ENCODE measurements at regions not wholly inside any gene's neighbourhood (a gene's known extent, or its start where the extent isn't known, plus 50 kb on each side); places are given as distances from the start of the nearest gene placed in this dataset.
"Not testable (repeated sequence)": the region's sequence is repeated elsewhere in the genome, so short reads cannot be mapped to it uniquely, and the experiment has no call there.

DNA sequence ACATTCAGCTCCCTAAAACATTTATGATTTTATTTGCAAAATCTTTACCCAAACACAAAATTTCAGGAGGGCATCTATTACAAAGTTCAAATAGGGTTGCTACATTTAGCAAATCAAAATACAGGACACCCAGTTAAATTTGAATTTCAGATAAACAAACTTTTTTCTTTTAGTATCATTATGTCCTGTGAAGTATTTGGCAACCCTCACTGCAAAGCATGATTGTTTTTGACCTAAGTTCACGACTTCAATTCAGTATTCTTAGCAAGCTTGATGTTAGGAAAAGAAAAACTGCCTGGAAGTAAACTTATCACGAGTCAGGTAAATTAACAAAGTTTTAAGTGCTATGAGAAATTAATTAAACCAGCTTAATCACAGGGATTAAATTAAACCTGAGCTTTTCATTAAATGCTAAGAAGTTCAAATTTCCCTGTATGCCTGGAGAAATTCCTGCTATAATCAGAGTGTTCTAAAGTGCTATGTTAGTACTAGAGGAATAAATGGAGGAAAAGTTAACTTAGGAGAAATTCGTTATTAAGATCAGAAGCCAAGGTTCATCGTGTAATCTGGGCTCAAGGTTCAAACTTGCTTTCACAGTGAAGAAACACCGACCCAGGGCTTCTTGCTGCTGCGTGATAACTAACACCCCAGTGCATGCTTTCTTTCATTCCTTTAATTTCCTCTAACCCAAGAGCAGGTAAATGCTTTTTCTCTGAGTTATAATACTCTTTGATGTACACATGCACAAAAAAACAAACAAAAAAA, 298.1 kb downstream of the FOXO1 start:
- no peak for DNase-seq (ENCODE audit: low read depth)

DNA sequence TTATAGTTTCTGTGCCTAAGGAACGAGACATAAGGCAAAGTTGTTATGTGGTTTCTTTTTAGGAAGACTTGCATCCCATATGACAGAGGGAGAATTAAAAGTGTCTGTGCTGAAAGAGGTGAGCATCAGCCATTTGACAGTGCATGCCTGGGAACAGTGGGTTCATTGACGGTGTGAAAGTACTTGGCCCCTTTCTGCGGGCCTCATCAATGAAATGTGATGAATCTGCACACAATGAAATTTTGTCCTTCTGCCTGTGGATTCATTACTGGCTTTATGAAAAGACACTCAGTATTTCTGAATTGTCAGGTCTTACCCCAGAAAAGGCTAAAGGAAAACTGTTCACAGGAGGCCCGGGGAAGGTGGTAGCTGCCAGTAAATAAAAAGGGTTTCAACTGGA, 295.8 kb downstream of the FOXO1 start:
- DNase-seq (ENCODE audit: low read depth) = no peak

DNA sequence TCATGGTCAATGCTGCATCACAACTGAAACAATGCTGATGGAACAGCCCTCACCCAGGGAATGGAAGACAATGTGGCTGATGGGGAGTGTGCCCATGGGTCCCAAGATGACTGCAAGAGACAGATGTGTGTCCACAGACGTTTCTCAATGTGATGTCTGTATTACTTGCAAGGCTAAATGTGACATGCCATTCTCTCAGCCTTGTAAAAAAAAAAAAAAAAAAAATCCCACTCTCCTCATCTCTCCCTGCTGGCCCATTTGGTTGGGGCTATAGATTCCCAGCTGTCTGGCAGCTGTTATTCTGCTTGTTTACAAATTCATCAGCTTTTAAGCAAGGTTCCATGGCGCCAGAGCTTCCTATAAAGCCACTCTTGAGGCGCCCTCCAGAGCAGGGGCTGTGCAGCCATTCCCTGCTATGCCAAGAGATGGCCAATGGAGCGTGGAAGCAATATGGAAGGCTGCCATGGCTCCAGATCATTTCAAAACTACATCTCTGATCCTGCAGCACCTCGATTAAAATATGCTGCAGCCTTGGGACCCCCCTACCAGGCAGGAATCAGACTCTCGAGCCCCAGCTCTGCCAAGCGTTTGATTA, 294.8 kb downstream of the FOXO1 start:
- no peak for DNase-seq (ENCODE audit: low read depth)

DNA sequence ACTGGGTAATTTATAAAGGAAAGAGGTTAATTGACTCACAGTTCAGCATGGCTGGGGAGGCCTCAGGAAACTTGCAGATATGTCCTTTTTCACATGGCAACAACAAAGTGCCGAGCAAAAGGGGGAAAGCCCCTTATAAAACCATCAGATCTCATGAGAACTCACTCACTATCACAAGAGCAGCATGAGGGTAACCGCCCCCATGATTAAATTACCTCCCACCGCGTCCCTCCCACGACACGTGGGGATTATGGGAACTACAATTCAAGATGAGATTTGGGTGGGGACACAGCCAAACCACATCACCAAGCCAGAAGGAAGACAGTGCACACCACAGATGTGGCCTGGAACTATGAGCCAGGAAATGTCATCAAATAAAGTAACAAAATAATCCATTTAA, 292.8 kb downstream of the FOXO1 start:
- DNase-seq (ENCODE audit: low read depth) = not testable (repeated sequence)

DNA sequence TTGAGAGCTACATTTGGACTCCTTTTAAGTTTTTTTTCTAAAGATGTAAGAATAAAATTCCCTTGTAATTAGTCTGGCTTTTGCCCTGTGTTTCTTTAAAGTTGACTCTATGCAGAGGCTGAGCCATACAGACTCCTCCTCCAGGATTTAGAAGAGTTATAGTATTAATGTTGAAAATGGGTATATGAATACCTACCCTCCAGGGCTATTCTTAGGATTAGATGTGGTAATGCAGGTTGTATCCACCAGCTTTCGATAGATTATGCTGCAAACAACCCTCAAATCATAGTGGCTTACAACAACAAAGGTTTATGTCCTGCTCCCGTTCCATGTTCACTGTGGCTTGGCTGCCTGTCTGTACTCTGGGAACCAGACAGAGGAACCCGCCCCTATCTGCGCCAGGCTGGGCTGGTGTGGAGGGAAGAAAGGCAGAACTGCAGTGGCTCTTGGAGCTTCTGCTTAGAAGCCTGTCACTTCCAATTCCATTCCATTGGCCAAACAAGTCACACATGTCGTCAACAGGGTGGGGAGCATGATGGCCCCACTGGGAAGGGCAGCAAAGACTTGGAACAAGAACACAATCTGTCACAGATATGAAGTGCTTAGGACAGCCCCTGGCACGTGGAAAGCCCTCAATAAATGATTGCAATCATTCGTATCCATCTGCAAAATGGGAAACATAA, 290.8 kb downstream of the FOXO1 start:
- no peak for DNase-seq (ENCODE audit: low read depth)

DNA sequence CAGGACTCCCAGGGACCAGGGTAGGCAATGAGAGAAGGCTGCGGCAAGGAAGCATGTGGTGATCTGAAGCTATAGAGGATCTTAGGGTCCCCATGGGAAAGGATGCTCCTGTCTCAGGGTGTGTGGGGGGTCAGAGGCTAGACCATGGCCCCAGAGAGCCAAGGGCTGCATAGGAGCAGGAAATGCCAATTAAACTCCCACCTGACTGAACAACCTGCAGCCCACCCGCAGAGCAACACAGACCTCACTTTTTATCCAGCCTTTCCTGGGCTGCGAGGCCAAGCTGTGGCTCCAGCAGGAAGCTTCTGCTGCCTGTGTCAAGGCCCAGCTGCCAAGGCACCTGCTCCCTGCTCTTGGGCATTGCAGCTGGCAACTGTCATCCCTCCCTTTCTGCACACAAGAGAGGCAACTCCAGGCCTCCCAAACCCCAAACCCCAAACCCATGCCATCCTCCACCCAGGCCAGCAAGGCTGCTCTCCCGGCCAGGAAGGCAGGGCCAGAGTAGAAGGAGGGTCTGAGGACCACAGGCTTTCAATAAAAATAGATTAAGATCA, 290.1 kb downstream of the FOXO1 start:
- DNase-seq (ENCODE audit: low read depth) = no peak

DNA sequence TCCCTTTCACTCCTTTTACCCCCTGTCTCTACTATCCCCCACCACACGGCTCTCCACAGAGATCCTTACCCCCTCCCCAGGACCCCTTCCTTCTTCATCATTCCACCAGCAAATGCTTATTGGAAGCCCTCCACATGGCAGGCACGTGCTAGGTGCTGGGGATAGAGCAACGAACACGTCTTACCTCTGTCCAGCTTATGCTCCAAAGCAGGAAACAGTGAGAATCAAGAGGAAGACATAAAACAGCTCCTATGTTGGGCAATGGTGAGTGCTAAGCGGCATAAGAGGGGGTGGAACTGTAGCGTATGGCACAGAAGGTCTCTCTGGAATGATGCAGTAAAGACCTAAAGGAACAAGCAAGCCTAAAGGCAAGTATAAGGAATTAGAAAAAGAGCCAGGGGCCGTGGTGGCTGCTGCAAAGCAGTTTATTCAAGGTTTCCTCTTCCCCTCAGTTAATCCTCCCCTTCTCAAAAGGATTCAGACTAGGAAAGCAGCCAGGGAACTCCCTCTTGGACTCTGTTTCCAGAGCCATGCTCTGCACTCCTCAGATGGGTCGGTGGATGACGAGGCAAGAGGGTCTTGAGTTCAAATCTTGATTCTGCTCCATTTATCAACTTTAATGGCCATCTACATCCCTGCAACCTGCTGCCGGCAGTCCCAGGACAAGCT, 289.4 kb downstream of the FOXO1 start:
- DNase-seq (ENCODE audit: low read depth) = no peak

DNA sequence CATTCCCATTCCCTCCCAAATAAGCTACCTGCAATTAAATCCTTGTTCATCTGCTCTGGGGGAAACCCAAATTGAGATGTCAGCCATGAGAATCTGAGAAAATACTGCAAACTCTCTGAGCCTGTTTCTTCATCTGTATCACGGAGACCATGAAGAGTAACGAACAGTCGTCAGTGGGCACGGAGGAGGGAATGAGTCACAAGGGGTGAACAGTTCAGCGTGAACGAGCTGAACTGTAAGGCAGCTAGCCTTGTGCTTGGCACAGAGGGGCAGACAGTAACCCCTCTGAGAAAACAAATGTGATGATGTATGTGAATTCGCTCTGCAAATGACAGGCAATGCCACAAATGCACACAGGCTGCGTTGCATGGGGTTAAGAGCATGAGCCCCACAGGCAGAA, 288.7 kb downstream of the FOXO1 start:
- DNase-seq (ENCODE audit: low read depth) = no peak

DNA sequence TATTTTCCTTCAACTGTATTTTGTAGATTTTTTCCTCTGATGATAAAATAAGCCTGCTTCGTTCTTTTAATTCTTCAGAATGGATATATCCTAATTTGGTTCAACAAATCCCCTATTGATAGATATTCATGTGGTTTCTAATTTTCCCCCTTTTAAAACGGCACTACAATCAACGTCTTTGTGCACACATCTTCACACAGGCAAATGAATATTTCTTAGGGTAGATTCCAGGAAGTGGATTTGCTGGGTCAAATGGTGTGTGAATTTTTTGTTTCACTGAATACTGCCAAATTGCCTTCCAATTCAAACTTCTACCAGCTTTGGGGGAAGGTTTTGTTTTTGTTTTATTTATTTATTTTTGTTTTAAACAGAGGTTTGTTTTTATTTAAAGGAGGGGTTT, 287.2 kb downstream of the FOXO1 start:
- no peak for DNase-seq (ENCODE audit: low read depth)

DNA sequence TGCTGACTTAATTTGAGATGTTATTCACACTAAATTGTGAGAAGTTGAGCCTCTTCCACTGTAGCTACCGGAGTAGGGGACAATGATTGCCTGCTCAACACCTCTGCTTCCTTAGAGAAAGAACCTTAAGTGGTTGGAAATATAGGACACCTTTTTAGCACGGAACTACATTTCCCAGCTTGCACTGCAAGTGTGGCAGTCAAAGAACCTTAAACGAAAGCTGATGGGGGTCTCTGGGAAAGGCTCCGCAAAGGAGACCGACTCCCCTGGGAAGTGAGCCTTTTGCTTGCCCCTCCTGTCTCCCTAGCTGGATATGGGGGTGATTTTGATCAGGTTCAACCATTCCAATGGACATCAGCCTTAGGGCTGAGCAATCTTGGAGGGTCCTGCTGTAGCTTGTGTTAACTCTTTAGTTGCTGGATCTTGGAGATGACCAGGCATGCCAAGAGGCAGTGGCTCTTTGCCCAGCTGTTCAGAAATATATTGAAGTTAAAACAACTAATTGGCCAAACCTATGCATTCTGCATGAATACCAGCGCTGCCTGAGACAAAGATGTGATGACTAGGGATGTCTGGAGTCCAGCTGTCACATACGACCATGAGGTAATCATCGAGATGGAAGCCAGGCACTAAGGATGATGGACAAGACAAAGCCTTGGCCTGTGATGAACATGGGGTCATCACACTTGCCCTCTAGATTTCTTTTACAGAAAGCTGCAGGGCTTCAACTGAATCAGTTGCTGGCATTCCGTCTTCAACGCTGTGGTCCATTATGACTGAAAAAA, 286.5 kb downstream of the FOXO1 start:
- no peak for DNase-seq (ENCODE audit: low read depth)

DNA sequence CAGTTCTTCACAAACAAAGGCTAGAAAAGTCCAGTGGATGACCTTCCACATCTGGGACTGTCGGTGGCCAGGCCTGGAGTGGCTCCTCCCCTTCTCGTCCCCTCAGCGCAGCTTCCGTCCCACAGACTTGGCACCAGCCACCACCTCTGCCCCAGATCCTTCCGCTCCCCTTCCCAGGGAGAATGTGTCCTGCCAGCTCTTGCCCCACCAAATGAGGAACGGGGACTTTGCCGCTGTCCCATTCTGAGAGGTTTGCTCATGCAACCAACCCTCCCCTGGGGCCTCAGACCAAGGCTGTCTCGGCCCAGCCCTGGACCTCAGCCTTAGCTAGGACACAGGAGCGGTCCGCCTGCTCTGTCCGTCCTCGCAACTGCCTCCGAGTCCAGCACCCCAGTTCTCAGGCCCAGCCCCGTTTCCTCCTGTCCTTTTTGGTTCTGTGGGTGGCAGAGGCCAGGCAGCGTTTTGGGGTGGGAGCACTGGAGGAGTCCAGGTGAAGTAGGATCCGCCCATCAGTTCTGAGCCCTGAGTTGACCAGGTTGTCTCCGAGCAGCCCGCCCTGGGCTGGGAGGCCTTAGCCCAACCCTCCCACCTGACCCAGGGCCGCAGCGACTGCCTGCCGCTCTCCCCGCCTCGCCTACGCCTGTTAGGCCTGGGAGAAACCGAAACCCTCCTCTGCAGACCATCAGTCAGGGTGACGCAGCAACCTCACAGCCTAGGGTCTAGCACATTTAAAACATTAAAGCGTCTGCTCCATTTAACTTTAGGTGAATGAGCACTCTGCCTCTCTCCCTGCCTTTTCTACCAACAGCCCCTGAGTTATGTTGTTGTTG, 284.3 kb downstream of the FOXO1 start:
- DNase-seq (ENCODE audit: low read depth) = no peak

DNA sequence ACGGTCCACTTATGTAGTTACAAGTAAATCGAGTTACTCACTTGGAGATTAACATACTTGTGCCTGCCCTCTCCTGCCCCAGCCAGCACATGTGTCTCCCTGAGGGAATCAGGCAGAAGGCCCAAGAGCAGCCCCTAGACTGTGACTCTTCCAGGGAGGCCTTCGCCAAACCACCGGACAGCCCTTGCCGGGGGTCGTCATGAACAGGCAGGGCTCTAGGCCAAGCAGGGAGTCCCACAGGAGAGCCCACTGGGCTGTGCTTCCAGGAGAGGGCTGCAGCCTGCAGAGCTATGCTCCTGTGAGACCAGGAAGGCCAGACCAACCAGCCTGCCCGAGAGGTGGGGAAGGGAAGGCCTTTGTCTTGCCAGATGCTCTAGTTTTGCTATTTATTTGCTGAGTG, 283.3 kb downstream of the FOXO1 start:
- no peak for DNase-seq (ENCODE audit: low read depth)

DNA sequence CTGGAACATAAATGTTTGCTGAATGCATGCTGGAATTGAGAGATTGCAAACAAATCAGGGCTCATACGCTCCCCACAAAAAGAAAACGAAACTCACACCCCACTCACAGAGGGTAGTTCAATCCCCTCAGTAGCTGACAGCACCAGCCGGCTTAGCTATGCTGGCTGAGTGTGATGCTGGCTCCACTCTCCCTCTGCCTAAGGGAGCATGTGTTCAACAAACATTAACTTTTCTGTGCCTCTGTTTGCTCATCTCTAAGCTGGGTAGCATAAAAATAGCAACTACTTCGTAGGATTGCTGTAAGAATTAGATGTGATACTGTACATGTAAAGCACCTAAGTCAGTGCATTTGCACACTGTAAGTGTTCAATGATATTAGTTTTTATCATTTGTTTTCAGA, 282.6 kb downstream of the FOXO1 start:
- DNase-seq (ENCODE audit: low read depth) = no peak

DNA sequence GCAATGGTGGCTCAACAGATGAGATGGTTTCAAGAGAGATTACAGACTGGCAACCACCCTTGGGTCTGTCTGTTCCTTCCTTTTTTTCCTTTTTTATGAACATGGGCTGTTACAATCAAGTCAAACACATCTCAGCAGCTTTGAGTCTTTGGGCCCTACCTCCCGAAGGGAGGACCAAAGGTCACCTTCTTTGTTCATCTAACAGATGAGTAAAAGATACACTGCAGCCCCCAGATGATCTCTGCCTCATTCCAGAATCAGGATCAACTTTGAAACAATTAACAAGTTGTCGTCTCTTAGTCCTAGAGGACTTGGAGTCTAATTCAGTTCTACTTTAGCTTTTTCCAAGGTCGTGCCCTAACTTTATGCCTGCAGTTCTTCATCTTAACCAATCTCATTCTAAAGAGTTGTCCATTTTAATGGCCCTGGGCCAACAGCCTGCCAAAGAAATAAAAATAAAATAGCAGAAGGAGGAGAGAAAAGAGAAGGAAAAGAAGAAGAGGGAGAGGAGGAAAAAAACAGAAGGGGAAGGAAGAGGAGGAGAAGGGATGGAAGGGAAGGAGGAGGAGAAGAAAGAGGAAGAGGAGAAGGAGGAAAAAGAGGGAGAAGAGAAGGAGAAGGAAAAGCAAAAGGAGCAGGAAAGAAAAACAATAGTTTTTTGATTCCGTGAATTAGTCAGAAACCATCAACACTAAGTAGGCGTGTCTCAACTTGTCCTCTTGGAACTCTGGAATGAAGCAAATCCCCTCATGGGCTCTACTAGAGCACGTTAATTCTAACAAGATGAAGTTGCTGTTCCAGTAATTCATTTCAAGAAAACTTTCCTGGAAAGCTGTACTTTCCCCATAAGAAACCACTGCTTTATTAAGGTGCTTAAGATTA, 281.2 kb downstream of the FOXO1 start:
- DNase-seq (ENCODE audit: low read depth) = no peak

DNA sequence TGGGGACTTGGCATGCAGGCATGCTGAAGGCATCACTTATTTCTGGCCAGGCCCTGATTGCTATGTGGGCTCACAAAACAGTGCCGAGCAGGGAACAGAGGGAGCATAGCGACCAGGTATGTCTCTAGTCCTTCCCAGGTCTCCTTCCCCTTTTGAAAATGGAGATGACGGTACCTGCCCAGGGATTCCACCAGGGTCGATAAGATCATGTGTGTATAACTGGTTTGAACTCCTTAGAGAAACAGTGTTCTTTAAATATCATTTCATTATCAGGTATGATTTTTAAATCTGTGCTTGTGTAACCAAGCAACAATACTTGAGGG, 280.6 kb downstream of the FOXO1 start:
- DNase-seq (ENCODE audit: low read depth) = no peak

DNA sequence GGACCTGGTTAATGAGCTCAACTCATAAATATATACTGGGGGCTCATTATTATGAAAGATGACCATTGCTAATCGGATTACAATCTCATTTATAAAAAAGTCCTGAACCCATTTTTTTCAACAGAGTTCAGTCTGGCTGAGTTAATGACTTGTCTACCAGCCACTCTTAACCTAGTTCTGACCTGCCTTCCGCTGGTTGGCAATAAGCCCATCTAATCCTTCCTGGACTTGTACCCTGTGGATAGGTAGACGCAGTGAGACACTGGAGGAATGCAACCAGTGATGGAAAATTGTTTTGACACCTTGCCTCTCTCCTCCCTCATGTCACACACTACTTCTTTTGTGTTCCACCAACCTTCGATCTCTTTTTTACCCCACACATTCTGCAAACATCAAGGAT, 279.9 kb downstream of the FOXO1 start:
- DNase-seq (ENCODE audit: low read depth) = no peak

DNA sequence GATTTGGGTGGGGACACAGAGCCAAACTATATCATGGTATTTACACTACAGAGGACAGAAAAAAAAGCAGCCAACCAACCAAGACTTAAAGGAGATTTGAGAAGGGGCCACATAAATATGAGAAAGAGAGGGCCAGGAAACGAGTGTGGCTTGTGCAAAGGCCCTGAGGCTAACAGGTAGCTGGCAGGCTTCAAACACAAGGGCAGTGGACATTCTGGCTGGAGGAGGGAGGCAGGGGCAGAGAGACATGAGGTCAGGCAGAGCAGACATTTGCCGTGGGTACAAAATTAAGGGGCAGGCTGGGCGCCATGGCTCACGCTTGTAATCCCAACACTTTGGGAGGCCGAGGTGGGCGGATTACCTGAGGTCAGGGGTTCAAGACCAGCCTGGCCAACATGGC, 278.7 kb downstream of the FOXO1 start:
- DNase-seq (ENCODE audit: low read depth) = no peak

DNA sequence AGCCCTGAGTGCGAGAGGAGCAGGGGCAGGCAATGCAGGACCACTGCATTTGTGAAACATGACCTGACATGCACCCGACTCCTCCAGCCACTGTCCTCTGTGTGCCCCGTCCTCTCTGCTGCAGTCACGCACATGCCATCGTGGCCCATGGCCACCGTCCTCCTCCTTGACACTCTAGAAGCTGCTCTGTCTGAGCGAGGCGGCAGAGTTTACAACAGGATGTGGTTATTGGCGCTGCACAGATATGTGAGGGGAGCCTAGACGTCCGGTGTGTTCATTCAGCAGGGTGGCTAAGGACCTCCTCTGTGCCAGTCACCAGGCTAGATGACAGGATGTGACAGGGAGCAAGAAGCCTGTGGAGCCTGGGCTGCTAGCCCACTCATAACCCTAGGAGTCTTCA, 277.8 kb downstream of the FOXO1 start:
- DNase-seq (ENCODE audit: low read depth) = peak; percentile 69

DNA sequence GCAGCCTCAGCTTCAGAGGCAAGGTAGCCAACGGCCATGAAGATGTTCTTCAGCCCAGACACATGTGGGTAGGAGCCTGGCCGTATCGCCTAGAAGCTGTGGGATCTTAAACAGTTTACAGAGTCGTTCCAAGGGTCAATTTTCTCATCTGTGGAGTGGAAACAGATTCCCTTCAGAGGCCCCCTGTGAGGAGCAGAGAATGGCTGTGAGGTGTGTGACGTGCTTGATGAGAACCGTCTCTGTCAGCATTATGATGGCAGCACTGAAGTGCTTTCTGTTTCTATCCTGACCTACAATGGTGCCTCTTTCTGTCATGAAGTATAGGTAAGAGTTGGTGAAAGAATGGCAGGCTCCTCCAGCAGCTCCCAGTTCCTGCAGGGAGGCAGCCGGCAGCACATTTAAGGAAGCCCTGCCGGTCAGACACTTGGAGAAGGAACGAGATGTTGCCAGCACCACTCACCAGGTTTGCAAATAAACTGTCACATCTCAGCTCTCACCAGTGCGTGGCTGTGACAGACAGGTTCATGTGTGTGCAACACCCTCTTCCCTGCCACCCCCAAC, 277.3 kb downstream of the FOXO1 start:
- DNase-seq (ENCODE audit: low read depth) = no peak

Data from T-helper 22 cell (primary cell).